Fibroblast of skin of left quadriceps (primary cell): ENCODE measurements at regions not wholly inside any gene's neighbourhood (a gene's known extent, or its start where the extent isn't known, plus 50 kb on each side); places are given as distances from the start of the nearest gene placed in this dataset.

Experiments
- DNase-seq, 2 experiments: peaks; one replicate each; pipeline ENCODE4 v3.0.0-alpha.2; 2013; ENCODE audit warnings: low read depth in 2 of 2

GRCh38 chr6:119881416-119881815 is 531.9 kb upstream of the MAN1A1 start:
- no peak for DNase-seq

GRCh38 chr6:119880840-119881239 is 531.3 kb upstream of the MAN1A1 start:
- DNase-seq = no peak

- no peak for DNase-seq
Measured at GRCh38 chr6:119879731-119880130, 530.2 kb upstream of the MAN1A1 start.

GRCh38 chr6:119874381-119874780 is 524.8 kb upstream of the MAN1A1 start:
- DNase-seq = no peak

GRCh38 chr6:119873107-119873506 is 523.5 kb upstream of the MAN1A1 start:
- DNase-seq = no peak

- DNase-seq = no peak
Measured at GRCh38 chr6:119871520-119871919, 522.0 kb upstream of the MAN1A1 start.

GRCh38 chr6:119865466-119866350 is 516.1 kb upstream of the MAN1A1 start:
- DNase-seq = no peak

GRCh38 chr6:119862719-119863118 is 513.2 kb upstream of the MAN1A1 start:
- no peak for DNase-seq

GRCh38 chr6:119858901-119859300 is 509.3 kb upstream of the MAN1A1 start:
- DNase-seq = no peak

GRCh38 chr6:119856136-119856535 is 506.6 kb upstream of the MAN1A1 start:
- no peak for DNase-seq

GRCh38 chr6:119848696-119849095 is 499.1 kb upstream of the MAN1A1 start:
- DNase-seq = no peak

GRCh38 chr6:119845161-119845560 is 495.6 kb upstream of the MAN1A1 start:
- no peak for DNase-seq

GRCh38 chr6:119844387-119844786 is 494.8 kb upstream of the MAN1A1 start:
- no peak for DNase-seq

- DNase-seq = no peak
Measured at GRCh38 chr6:119842191-119842590, 492.6 kb upstream of the MAN1A1 start.

GRCh38 chr6:119838043-119838442 is 488.5 kb upstream of the MAN1A1 start:
- no peak for DNase-seq

- DNase-seq = no peak
Measured at GRCh38 chr6:119834418-119834817, 484.9 kb upstream of the MAN1A1 start.

GRCh38 chr6:119832411-119832810 is 482.9 kb upstream of the MAN1A1 start:
- DNase-seq = no peak

GRCh38 chr6:119830494-119831295 is 481.1 kb upstream of the MAN1A1 start:
- DNase-seq = no peak

- no peak for DNase-seq
Measured at GRCh38 chr6:119830069-119830468, 480.5 kb upstream of the MAN1A1 start.

- peak in 1 of 2 experiments; percentile 0 for DNase-seq
Measured at GRCh38 chr6:119829499-119829898, 479.9 kb upstream of the MAN1A1 start.

- no peak for DNase-seq
Measured at GRCh38 chr6:119829006-119829405, 479.4 kb upstream of the MAN1A1 start.

- DNase-seq = no peak
Measured at GRCh38 chr6:119821380-119821779, 471.8 kb upstream of the MAN1A1 start.

- DNase-seq = no peak
Measured at GRCh38 chr6:119818876-119819275, 469.3 kb upstream of the MAN1A1 start.
